GM12873 (cell line): ENCODE measurements at regions not wholly inside any gene's neighbourhood (a gene's known extent, or its start where the extent isn't known, plus 50 kb on each side); places are given as distances from the start of the nearest gene placed in this dataset.

Experiments used
- TF ChIP-seq, protein P1 (sequence below): IDR thresholded peaks from 2 replicates; pipeline ENCODE4 v1.5.1; 2012; ENCODE audit warnings: low read depth, mild to moderate bottlenecking, moderate library complexity, low read length, control low read depth; ENCODE audit not compliant: insufficient read depth; ENCODE audit errors: missing control alignments

DNA sequence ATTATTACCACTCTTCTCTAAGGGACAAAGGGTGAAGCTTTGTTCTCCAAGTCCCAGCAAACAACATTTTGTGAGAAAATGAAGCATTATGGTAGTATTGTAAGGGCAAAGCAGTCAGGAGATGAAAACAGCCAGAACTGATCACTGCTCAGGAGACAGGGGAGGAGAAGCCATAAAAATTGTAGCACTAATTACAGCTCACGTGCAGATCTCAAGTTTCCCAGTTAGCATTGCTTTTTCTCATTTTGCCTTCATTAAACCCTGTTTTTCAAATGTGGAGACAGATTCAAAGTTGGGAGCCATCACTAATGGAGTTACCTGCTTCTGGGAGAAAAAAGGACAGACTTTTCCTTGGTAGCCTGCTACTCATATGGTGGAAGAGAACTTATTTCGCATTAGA is 210.9 kb upstream of the PDE10A start:
- TF ChIP-seq, protein P1, sequence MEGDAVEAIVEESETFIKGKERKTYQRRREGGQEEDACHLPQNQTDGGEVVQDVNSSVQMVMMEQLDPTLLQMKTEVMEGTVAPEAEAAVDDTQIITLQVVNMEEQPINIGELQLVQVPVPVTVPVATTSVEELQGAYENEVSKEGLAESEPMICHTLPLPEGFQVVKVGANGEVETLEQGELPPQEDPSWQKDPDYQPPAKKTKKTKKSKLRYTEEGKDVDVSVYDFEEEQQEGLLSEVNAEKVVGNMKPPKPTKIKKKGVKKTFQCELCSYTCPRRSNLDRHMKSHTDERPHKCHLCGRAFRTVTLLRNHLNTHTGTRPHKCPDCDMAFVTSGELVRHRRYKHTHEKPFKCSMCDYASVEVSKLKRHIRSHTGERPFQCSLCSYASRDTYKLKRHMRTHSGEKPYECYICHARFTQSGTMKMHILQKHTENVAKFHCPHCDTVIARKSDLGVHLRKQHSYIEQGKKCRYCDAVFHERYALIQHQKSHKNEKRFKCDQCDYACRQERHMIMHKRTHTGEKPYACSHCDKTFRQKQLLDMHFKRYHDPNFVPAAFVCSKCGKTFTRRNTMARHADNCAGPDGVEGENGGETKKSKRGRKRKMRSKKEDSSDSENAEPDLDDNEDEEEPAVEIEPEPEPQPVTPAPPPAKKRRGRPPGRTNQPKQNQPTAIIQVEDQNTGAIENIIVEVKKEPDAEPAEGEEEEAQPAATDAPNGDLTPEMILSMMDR = no peak

DNA sequence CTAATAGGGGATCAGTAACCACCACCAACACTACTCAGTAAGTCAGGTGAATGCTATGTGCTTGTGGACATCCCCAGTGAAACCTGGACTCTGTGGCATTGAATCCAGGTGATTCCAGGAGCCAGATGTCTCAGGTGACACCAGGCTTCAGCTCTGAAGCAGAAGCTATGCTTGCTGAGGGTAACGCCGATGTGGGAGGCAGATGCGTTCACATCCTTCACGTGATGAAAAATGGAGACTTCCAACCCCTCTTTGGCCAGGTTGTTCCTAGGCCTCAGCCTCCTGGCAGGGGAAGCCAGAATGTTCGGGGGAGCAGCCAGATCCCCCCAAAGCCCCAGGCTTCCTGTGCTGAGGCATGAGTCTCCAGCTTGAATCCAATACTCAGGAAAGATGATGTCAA is 209.8 kb upstream of the PDE10A start:
- TF ChIP-seq, protein P1 = no peak

DNA sequence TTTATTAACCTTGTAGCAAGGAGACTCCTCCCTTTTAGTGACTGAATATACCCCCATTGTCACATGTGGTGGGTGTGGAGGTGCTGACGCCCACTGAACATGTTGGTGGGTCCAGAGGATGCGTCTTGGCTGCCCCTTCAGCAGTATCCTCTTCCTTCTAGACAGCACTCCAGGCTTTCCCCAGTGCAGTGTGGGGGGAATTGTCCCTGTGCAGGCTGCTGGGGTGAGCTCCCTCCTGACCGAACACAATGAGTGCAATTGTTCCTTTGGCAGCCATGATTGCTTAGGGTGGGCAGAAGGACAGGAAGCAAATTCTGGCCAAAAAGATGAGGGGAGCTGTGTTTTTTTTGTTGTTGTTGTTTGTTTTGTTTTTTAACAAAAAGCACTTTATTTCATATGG is 209.3 kb upstream of the PDE10A start:
- TF ChIP-seq, protein P1 = no peak

DNA sequence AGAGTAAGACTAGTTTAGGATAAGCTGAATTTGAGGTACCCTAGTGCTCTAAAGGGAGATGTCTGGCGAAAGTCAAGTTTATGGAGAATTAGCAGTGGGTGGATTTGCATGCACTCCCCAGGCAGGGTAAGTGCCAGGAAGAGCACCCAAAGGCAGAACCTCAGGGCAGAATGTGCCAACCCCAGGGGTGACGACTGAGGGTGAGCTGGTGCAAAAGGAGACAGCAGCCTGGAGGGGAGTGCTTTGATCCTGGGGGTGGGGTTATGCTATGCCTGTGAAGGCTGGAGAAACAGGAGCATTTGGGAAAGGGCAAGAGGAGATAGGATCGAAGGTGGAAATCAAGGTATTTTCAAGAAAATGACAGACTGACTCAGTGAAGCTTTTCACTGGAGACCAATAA is 208.5 kb upstream of the PDE10A start:
- TF ChIP-seq, protein P1 = no peak

DNA sequence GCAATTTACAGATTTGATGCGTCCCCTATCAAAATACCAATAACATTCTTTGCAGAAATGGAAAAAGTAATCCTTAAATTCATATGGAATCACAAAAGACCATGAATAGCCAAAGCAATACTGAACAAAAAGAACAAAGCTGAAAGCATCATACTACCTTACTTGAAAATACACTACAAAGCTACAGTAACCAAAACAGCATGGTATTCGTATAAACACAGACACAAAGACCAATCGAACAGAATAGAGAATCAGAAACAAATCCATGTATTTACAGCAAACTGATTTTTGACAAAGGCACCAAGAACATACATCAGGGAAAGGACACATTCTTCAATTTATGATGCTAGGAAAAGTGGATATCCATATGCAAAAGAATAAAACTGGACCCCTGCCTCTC is 206.5 kb upstream of the PDE10A start:
- TF ChIP-seq, protein P1 = no peak

DNA sequence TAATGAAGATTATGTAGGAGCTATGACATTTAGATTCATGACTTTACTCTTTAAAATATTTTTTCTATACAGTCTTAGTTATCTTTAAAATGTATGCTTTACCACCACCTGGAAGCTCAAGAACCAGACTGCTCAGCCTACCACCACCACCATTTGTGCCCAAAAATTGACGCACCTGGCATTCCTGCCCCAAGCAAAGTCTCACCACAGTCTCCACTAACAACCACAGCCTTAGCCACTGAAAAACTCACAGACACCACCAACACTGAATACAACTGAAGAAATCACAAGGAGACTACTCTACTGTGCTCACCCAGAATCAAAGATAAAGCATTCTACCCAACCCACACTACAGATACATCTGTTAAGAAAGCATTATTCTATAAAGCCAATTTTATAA is 201.9 kb upstream of the PDE10A start:
- TF ChIP-seq, protein P1 = no peak

DNA sequence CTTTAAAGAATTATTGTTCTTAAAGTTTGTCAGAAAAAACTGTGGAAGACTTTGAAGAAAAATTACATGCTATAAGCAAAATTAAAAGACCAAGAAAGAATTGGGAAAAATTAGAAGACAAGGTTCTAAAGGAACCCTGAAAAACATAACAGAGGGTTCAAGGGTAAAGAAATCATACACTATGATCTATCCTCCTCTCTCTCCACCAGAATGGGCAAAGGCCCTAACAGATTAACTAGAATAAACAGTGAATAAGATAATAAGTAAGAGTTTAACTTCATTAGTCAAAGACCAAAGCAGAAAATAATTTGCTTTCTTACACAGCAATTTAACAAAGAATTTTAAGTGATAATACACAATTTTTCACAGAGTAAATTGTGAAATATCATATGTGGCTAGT is 201.2 kb upstream of the PDE10A start:
- TF ChIP-seq, protein P1 = no peak

DNA sequence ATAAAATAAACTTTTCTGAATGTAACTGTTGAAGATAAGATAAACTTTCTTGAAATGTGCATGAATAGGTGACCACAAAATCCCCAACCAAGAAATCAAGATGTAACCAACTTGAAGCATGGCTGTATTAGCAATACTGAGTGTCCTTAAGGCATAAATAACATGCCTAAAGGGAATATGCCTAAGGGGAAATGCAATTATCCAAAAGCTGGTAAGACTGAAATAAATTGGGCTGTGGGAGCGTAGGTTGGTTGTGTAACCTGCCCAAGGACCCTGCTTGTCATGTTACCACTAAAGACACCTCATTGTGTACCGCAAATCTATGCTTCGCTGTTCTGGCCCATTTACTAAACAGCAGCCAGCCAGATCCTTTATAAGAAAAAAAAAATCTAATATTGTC is 200.8 kb upstream of the PDE10A start:
- TF ChIP-seq, protein P1 = no peak
